Fibroblast of mammary gland (primary cell): ENCODE measurements at regions not wholly inside any gene's neighbourhood (a gene's known extent, or its start where the extent isn't known, plus 50 kb on each side); places are given as distances from the start of the nearest gene placed in this dataset.

Experiments used
- DNase-seq: peaks from one replicate; pipeline ENCODE4 v3.0.0-alpha.2; 2010; ENCODE audit warnings: low read depth
- H3K4me3 ChIP-seq: 2 replicates; pipeline ENCODE4 v1.5.1; 2011; ENCODE audit warnings: low read depth, mild to moderate bottlenecking, low read length, moderate library complexity; ENCODE audit not compliant: control insufficient read depth
- TF ChIP-seq, protein P1 (sequence below): conservative IDR thresholded peaks from 2 replicates; pipeline ENCODE4 v1.5.1; 2011; ENCODE audit warnings: low read depth, low read length, inconsistent platforms; ENCODE audit not compliant: control insufficient read depth, insufficient read depth

- no peak for DNase-seq
- TF ChIP-seq, protein P1, sequence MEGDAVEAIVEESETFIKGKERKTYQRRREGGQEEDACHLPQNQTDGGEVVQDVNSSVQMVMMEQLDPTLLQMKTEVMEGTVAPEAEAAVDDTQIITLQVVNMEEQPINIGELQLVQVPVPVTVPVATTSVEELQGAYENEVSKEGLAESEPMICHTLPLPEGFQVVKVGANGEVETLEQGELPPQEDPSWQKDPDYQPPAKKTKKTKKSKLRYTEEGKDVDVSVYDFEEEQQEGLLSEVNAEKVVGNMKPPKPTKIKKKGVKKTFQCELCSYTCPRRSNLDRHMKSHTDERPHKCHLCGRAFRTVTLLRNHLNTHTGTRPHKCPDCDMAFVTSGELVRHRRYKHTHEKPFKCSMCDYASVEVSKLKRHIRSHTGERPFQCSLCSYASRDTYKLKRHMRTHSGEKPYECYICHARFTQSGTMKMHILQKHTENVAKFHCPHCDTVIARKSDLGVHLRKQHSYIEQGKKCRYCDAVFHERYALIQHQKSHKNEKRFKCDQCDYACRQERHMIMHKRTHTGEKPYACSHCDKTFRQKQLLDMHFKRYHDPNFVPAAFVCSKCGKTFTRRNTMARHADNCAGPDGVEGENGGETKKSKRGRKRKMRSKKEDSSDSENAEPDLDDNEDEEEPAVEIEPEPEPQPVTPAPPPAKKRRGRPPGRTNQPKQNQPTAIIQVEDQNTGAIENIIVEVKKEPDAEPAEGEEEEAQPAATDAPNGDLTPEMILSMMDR: no peak
- H3K4me3 ChIP-seq: no peak overlapping the region
Observed at GRCh38 chr7:20513897-20514296, 101.6 kb upstream of the ABCB5 start.

DNA sequence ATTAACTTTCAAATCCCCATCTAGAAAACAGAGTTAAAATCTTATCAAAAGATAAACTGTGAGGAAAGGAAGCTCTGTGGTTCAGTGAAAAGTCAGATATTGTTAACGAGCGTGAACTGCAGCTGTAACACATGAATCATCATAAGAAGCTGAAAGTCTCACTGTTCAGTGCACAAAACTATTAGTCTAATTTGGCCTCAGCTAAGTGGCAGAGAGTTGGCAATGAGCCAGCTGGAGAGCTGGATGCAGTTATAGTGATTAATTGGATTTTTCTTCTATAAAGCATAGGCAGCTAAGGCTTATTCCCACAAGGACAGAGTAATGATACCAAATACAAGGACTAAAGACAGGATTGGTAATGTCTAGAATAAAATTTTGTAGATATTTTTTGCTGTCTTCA, 101.1 kb upstream of the ABCB5 start:
- peak; percentile 26 for DNase-seq
- TF ChIP-seq, protein P1: no peak
- no peak overlapping the region for H3K4me3 ChIP-seq

DNA sequence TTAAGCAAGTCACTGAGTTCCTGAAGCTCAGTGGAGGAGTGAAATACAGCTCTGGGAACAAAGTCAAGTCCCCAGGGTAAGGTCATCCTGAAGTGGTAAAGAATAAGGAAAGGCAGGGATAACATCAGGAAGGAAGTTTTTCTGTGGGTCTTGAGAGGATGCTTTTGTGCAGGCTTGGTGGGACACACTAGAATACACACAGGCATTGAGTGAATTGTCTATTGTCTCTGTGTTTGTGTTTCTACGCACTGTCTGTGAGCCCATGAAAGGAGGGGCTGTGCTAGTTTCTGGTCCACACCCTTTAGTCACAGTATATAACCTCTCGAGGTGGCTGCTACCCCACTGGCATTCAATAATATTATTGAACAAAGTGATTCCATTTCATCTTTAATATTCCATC, 95.8 kb upstream of the ABCB5 start:
- no peak for DNase-seq
- TF ChIP-seq, protein P1: no peak
- H3K4me3 ChIP-seq: no peak overlapping the region

DNA sequence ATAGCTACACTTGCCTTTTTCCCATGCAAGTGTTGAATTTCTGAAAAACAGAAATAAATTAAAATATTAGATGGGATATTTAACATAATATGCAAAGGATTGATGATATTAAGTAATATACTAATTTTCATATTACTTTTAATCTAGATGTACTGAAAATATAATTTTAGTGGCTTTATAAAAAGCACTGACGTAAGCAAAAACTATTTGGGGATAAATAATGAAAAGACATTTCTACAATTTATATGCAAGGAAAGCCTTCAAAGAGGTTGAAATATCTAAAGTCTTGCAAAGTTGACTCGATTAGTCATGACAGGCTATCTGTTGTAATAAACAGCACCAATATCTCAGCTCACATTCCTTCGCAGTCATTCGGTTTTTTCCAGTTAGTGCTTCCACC, 94.9 kb upstream of the ABCB5 start:
- no peak for DNase-seq
- TF ChIP-seq, protein P1: no peak
- H3K4me3 ChIP-seq: no peak overlapping the region

DNA sequence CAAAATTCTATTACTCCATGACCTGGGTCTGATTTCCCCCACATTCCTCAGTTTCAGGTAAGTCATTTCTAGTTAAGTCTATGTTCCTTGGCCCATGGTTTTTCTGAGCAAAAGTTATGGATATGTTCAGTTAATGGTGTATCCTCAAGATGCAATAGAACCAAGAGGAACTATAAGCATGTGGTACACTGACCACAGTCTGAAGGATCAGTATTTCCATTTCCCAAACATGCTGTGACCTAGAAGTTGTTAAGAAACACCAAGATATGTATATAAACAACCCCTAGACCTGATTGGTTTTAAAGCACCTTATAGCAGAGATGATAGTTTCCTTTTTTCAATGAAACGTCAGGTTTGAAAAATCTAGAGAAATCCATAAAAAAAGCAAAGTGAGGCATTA, 94.2 kb upstream of the ABCB5 start:
- DNase-seq: no peak

GRCh38 chr7:20529260-20529659, 86.2 kb upstream of the ABCB5 start:
- no peak for DNase-seq
- TF ChIP-seq, protein P1: no peak
- no peak overlapping the region for H3K4me3 ChIP-seq

More for the DNA sequence above, 94.2 kb upstream of the ABCB5 start:
- TF ChIP-seq, protein P1: no peak
- no peak overlapping the region for H3K4me3 ChIP-seq

DNA sequence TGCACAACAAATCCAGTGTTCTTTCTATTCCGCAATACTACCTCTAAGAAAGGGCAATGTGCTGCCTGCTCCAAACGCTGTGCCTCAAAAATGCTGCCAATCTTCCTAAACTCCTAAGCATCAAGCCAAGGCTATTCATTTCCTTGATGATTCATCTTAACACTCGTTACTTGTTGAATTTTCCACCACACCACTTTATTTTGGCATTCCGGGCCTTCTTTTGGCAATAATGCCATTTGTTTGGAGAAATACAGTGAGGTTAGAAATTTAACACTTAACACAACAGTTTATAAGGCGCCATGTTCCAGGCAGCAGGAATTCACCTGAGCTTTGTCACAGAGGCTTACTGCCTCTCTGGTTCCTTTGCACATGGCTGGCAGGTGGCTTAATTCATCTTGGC, 82.6 kb upstream of the ABCB5 start:
- H3K4me3 ChIP-seq: no peak overlapping the region
- TF ChIP-seq, protein P1: no peak
- DNase-seq: no peak
